Stimulated activated CD8-positive, alpha-beta memory T cell treated with anti-CD3 and anti-CD28 coated beads, Interleukin-2, amount 100 ng/mL, for 48 hours (primary cell): ENCODE measurements at regions not wholly inside any gene's neighbourhood (a gene's known extent, or its start where the extent isn't known, plus 50 kb on each side); places are given as distances from the start of the nearest gene placed in this dataset.
"Not testable (repeated sequence)": the region's sequence is repeated elsewhere in the genome, so short reads cannot be mapped to it uniquely, and the experiment has no call there.

ENCODE experiments used
- DNase-seq, 2 donors: peaks; one replicate each; pipeline ENCODE4 v3.0.0-alpha.2; 2020; ENCODE audit warnings: low read depth in 2 of 2

DNA sequence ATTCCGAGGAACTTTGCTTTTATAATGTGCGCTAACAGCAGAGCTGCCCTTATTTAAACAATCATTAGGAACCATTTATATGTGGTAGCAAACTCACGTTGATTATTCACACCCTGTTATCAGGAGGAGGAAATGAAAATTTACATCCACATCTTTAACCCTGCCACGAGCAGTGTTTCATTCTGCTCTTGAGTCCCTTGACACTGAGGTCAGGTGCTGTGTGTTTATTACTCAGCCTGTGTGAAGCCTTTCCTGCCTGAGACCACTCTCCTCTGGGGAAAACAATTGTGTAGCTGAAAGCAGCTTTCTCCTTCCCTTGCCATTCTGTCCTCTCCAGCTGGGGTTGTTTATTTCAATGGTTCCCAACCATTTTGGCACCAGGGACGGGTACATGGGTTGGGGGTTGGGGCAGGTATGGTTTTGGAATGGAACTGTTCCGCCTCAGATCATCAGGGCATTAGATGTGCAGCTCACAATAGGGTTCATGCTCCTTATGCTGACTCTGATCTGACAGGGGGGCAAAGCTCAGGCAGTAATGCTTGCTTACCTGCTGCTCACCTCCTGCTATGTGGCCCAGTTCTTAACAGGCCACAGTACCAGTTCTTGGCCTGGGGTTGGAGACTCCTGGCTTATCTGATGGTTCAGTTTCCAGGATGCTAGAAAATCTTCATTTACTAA, 651.1 kb downstream of the TDRD15 start:
- no peak for DNase-seq

DNA sequence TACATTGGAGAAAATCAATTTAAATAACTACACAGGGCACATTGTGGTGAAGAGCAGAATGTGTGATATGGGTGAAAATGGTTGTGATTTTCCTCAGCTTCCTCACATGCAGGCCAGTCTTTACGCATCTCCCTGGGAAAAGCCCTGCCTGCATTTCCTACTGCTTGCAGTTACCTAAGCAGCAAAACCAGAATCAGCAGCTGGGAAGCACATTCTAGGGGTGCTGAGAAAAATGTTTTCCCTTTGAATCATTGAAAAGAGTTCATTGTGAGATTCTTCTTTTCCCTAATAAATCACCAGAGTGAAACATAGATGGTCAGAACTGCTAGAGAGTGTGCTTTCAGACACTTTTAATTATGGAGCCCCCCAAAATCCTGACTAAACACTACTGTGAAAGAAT, 656.0 kb downstream of the TDRD15 start:
- no peak for DNase-seq

DNA sequence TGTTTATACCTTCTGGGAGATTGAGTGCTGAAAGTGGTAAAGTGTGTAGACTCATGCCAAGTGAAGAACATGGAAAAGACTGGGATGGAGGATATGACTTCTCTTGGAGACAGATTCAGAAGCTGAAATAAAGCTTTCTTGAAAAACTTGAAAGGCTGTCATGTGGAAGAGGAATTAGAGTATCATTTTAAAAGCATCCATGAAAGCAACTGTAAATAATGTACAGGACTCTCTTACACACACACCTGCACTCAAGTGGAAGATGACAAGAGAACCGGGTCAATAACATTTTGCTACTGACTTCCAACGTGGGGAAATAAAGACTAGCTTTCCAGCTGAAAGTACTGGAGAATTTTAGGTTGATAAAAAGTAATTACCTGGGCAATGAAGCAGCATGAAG, 658.2 kb downstream of the TDRD15 start:
- no peak for DNase-seq

DNA sequence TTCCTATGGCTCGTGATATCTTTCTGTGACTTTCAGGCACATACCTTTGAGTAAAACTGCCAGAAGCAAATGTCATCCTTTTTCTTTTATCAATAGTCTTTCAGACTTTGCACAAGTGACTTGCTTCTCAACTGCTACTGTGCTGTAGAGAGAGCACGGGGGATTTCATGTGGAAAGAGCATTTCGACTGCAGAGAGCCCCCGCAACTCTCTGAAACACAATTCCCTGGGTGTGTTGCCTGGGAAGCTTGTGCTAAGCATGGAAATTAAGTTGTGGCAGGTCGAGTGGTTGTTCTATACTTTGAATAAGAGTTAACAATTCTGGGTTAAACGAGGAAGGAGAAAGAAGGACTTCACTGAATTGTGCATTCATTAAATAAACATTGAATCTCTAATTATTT, 659.1 kb downstream of the TDRD15 start:
- no peak for DNase-seq

DNA sequence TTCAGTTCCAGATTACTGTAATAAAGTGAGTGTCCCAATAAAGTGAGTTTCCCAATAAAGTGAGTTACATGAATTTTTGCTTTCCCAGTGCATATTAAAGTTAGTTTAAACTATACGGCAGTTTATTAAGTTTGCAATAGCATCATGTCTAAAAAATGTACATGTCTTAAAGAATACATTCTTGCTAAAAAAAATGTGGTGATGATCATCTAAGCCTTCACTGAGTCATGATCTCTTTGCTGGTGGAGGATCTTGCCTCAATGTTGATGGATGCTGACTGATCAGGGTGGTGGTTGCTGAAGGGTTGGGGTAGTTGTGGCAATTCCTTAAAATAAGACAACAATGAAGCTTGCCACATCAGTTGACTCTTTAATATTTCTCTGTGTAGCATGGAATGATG, 664.2 kb downstream of the TDRD15 start:
- DNase-seq, result no peak

DNA sequence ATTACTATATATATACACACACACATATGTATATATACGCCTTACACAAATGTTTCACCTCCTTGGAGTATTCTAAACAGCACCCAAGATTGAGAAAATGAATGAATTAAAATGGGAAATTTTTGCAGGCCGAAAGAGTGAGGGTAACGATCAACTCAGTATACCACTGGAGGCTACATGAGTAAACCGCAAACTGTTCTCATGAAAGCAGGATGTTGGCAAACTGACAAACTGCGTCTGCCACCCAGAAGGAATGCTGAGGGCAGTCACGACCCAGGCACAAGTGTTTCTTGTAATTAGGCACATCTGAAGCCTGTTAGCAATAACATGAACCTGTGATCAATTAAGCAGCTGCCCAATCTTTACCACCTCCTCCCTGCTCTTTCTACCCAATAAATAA, 666.5 kb downstream of the TDRD15 start:
- DNase-seq, result not testable (repeated sequence)

DNA sequence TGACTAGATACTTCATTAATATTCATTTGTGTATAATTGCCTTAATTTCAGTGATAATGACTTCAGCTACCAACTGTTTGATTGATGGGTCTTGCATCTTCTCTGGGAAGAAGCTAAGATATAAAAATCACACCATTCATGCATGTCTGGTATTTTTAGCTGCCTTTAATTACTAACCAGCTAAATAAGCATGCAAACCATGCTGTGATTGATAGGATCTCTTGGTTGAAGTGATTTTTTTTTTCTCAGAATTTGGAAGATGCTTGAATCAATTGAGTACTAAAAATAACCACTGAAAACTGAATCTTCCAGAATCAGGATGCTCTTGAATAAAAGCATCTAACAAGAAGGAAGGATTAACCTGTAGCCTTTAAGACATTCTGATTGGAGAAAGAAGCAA, 668.8 kb downstream of the TDRD15 start:
- no peak for DNase-seq

DNA sequence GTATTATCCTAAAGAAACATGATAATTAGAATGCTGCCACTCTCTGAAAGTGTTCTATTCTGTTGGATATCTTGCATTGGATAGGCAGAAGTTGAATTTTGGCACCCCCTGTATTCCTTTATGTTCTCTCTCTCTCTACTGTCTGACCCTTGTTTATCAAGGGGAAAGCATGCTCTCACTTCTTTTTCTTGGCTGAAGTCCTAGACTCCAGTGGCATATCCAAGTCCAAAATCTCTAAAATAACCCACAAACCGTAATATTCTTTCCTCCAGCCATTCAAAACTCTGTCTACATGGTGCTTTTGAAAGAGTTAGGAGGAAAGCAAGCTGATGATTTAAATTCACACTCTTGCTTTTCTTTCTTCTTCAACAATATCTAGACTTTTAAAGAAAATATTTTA, 669.7 kb downstream of the TDRD15 start:
- no peak for DNase-seq

DNA sequence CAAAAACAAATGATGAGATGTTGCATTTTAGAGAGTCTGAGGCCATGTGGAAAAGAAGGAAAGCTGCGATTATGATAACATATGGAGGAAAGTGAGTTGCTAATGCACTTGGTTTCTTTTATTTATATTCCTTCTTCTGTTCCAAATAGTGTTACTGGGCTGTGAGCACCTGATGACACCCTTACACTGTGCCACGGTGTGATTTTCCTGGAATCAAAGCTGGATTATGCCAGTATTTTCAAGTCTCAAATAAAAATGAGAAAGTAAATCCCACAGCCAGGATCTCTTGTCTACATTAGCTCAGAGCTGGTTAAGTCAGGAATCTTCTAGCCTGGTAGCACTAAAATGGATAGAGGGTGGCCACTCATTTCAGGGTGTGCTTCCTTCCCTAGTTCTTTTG, 670.8 kb downstream of the TDRD15 start:
- no peak for DNase-seq

DNA sequence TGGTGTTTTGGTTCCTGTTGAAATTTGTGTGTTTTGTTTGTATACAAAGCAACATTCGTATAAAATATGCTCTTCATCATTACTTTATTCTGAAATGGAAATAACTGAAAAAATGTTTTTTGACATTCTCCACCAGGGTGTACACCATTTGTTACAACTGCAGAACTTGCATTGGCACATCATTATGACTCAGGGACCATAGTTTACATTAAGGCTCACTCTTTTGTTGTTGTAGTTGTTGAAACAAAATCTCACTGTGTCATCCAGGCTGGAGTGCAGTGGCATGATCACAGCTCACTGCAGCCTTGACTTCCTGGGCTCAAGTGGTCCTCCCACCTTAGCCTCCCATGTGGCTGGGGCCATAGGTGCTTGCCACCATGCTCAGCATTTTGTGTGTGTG, 676.6 kb downstream of the TDRD15 start:
- no peak for DNase-seq

DNA sequence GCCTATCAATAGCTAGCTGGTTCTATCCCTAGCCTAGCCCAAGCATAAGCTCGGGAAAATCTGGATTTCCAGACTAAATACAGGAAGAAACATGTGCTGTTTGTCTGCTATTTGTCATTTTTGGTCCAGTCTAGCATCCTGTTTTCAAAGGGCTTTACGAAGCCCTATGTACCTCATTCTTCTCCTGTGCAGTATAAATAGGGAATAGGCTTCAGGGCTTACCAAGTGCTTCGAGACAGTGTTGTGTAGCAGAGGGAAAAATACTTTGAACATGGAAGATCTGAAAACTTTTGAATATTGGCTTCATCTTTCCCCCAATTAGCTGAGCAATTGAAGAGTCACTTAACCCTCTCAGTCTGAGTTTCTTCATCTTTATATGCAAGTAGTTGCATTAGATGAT, 679.8 kb downstream of the TDRD15 start:
- no peak for DNase-seq

DNA sequence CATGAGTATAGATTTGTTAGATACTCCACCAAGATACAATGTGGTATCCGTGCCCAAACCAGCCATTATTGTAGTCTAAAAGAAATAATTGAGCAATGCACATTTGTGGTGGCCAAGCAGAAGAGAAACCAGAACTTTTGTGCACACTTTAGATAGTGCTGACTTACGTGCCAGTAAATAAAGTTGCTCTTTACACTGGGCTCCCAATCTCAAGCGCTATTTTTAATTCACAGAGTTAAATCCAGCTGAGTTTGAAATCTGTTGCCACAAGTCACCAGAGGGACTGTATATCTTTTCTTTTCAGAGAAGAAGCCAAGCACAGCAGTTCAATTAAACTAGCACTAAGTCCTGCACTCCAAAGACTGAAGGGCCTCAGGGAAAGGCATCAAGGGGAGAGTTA, 680.4 kb downstream of the TDRD15 start:
- no peak for DNase-seq

DNA sequence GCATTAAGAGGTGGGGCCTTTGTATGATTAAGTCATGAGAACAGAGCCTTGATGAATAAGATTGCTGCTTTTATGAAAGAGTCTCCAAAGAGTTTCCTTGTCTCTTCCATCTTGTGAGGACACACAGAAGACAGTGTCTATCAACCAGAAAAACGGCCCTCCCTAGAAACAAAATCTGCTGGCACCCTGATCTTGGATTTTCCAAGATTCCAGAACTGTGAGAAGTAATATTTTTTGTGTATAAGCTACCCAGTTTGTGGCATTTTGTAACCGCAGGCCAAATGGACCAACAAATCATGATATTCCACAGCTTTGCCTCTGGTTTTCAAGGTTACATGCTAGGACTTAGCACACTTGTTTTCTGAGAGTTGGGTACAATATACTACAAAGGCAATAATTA, 687.8 kb downstream of the TDRD15 start:
- DNase-seq, result no peak

DNA sequence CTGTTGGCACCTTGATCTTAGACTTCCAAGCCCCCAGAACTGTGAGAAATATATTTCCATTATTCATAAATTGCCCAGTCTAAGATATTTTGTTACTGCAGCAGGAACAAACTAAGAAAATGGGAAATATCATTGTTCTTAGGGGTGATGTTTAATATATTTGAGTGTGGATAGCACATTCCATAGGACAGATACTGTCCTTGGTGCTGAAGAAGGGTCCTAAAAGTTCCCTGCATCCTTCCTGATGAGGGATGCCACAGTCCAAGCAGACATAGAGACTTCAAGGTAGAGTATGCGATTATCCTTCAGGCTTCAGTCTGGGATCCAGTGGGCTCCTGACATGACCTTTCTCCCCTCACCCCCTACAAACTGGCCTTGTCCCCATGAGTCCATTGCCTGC, 689.0 kb downstream of the TDRD15 start:
- DNase-seq, result no peak

DNA sequence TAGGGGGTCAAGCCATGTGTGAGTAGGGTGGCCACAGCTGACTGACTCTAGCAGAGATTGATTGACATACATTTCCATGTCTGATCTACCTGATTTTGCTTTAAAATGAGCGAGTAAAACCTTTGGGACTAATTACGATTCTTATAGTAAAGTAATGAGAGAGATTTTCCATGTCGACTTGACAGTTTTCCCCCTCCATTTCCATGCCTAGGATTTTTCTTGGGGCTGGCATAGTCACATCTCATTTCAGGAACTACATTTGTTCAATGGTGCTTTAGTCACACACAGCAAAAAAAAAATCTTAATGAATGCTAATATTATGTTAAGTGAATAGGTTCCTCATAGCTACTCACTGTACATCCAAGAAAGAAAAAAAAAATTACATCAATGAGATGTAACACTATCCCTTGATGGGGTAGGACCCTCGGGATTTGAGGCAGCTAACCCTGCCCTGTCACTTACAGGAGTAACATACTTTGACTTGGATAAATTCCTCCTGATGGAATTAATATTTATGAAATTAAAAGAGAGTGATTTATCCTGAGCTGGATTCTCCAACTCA, 690.9 kb downstream of the TDRD15 start:
- DNase-seq, result no peak

DNA sequence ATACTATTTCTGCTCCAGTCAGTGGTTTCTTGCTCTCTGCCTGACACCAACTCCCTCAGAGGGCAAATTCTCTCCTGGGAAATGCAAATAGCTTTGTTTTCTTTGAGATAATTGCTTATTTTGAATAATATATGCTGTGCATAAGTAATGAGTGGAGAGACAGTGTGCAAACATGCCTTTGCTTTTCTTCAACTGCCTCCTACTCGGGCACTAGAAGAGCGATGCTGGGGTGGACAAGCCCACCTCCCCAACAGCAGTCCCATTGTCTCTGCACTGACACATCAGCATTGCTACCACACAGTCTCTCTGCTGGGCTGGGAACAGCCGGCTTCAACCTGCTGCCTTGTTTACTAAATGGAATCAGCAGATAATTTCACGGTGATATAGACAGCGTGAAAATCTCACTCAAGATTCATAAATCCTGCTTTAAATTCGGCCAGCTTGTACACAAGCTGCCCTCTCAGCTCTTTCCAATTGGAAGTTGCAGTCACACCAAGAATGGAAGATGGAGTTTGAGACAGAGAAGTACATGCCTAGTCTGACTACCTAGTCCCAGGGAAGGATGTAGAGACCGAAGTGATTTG, 694.5 kb downstream of the TDRD15 start:
- no peak for DNase-seq

DNA sequence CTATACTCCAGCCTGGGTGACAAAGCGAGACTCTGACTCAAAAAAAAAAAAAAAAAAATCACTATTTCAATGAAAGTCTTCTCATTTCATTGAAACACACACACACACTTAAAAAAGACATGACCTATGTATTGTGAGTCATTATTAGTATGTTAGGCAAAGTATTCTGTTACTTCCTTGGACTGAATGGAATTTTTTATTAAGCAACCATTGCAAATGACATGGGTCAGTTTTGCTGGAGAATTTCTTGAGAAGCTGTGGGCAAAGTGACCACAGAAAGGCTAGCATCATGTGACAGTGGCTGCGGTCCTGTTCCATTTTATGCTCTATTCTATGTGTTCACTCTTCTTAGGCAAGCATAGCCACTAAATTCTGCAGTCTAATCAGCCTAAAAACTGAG, 695.7 kb downstream of the TDRD15 start:
- no peak for DNase-seq

DNA sequence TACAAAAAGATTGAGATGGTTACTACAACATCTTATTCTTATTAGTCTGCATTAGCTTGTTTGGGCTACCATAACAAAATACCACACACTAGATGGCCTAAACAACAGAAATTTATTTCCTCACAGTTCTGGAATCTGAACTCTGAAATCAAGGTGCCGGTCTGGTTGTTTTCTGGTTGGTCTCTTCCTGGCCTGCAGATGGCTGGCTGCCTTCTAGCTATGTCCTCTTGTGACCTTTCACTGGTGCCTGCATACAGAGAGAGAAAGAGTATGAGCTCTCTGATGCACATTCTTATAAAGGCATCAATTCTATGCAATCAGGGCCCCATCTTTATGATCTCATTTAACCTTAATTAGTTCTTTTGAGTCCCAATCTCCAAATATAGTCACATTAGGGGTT, 696.5 kb downstream of the TDRD15 start:
- no peak for DNase-seq

DNA sequence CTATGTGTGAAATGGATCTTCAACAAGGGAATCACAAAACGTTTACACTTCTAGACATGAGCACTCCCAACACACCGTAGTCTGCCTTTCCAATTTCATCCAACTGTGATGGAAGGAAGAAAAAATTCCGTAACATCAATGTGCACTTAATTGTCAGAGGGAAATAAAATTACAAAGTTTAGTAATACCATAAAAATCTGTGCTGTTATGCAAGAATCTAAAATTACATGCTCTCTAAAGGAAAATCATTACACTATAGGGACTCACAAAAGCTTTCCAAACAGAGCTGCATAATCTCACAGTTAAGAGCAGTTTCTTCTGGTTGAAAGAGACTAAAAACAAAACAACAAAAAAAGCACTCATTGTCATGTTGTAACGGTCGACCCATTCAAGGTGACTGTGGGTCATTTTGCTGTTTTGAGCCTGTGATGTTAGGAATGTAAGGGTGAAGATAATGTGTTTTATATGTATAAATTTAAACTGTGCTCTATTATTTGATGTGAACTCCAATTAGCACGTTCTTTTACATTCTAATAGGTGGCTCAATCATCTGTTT, 698.0 kb downstream of the TDRD15 start:
- no peak for DNase-seq

DNA sequence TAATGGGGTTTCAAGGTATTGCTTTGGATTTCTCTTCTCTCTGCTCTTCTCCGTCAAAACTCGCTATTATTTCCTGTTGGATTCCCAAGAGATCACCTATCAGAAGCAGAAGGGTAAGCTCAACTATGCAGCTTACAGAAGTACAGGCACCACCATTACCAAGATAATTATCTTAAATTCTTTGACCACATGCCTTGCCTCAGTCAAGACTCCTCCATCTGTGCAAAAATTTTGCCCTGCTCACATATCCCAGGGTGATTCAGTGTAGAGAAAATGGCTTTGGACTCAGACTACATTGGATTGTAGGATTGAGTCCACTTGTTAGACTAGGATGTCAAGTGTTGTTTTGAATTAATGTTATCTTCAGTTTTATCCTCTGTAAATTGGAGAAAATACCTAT, 698.7 kb downstream of the TDRD15 start:
- no peak for DNase-seq

DNA sequence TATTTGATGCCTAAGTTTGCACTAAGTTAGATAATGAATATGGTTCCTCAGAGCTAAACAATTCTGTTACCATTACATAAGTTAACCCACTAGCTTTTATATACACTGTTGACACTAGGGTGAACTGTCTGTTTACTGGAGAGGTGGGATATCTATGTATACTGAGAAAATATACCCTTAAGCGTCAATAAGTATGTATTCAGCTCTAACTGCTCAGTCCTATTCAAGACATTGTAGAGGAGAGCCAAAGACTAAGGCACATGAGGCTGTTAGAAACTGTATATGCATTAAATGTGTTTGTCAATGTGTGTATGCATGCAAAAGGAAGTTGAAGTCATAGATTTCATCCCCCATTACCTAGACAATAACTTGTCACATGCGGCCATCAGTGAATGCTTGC, 710.0 kb downstream of the TDRD15 start:
- no peak for DNase-seq

DNA sequence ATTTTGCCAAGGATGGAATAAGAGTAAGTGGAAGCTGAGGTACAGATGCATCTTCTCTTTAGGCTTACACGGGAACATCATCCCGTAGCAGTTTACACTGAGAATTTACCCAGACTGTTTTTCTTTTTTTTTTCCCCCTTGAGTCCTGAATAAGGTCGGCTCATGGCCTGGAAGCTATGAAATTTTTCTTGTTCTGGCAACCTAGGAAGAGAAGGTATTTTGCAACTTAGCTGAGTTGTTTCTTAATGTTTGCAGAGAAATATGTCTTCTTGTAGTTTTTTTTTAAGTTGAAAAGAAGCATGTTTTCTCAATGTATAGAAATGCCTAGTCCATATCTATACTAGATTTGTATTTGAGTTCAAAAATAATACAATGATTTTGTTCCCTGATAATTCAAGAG, 712.5 kb downstream of the TDRD15 start:
- no peak for DNase-seq

DNA sequence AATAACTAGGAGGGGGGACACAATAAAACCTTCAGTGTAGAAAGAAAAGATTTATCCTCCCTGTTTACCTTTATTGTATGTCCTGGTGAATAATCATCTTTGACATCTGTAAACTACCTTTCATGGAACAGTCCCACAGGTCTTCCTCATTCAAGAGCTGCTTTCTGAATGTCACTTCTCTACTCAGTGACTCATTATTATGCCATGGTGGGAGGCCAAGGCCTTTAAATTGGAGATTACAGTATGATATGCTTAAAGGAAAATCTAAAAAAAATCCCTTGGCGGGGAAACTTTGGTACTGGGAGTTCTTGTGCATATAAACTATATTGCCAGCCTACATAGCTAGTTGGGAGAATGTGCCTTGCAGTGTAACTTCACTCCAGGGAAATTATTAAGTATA, 713.0 kb downstream of the TDRD15 start:
- DNase-seq, result no peak
